Ishikawa (cell line): ENCODE measurements at regions not wholly inside any gene's neighbourhood (a gene's known extent, or its start where the extent isn't known, plus 50 kb on each side); places are given as distances from the start of the nearest gene placed in this dataset.

Experiments
- CREB1 ChIP-seq: IDR thresholded peaks from 2 replicates; pipeline ENCODE4 v1.6.1; 2012; ENCODE audit warnings: low read depth
- EP300 ChIP-seq: IDR thresholded peaks from 2 replicates; pipeline ENCODE4 v1.6.1; 2012; ENCODE audit warnings: borderline replicate concordance
- FOXM1 ChIP-seq: IDR thresholded peaks from 2 replicates; pipeline ENCODE4 v1.6.1; 2012; ENCODE audit warnings: low read depth, borderline replicate concordance
- TAF1 ChIP-seq: IDR thresholded peaks from 2 replicates; pipeline ENCODE4 v1.6.1; 2012; ENCODE audit warnings: low read depth, mild to moderate bottlenecking
- TF ChIP-seq, protein P1 (sequence below): IDR thresholded peaks from 2 replicates; pipeline ENCODE4 v1.6.1; 2012

DNA sequence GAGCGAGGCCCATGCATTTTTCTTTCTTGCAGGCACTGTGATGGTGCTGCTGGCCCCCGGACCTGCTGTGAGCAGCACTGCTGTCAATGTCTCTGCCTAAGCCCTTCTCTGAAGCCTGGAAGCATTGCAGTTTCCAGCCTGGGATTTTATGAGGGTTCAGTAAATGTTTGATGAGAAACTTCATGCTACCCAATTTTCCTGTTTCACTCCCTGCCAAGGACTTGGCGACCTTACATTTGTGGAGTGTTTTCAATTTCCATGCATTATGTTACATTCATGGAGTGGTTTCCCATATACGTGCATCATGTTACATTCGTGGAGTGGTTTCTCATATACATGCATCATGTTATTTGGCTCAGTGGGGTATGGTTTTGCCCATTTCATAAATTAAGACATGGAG, 90.7 kb upstream of the PTCH1 start:
- TF ChIP-seq EP300 = no peak
- no peak for TF ChIP-seq CREB1
- TF ChIP-seq, protein P1, sequence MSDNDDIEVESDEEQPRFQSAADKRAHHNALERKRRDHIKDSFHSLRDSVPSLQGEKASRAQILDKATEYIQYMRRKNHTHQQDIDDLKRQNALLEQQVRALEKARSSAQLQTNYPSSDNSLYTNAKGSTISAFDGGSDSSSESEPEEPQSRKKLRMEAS = no peak
- TF ChIP-seq FOXM1 = no peak
- no peak for TF ChIP-seq TAF1
